ENCODE measurements at regions not wholly inside any gene's neighbourhood (a gene's known extent, or its start where the extent isn't known, plus 50 kb on each side); places are given as distances from the start of the nearest gene placed in this dataset.
"Not testable (repeated sequence)": the region's sequence is repeated elsewhere in the genome, so short reads cannot be mapped to it uniquely, and the experiment has no call there.

DNA sequence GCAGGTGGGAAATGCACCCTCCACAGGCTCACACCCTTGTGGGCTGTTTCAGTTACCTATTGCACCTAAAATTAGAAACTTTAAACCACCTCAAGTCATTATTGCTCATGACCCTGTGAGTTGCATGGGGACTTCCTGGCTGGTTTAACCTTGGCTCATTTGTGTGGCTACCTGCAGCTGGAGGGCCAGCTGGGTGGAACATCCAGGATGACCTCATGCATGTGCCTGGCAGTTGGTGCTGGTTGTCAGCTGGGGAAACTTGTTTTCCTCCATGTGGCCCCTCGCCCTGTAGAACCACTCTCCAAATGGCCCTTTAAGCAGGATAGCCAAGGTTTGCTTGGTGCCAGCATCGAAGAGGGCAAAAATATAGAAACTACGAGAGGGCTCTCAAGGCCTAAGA, 93.2 kb upstream of the FAM90A26 start:
- TF ChIP-seq, protein P1, sequence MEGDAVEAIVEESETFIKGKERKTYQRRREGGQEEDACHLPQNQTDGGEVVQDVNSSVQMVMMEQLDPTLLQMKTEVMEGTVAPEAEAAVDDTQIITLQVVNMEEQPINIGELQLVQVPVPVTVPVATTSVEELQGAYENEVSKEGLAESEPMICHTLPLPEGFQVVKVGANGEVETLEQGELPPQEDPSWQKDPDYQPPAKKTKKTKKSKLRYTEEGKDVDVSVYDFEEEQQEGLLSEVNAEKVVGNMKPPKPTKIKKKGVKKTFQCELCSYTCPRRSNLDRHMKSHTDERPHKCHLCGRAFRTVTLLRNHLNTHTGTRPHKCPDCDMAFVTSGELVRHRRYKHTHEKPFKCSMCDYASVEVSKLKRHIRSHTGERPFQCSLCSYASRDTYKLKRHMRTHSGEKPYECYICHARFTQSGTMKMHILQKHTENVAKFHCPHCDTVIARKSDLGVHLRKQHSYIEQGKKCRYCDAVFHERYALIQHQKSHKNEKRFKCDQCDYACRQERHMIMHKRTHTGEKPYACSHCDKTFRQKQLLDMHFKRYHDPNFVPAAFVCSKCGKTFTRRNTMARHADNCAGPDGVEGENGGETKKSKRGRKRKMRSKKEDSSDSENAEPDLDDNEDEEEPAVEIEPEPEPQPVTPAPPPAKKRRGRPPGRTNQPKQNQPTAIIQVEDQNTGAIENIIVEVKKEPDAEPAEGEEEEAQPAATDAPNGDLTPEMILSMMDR (IDR thresholded peaks at IDR 0.05): not testable (repeated sequence)
- not testable (repeated sequence) for TF ChIP-seq POLR2A (IDR thresholded peaks at IDR 0.05)

Measured in esophagus squamous epithelium (tissue), 4 donors.